Common myeloid progenitor, CD34-positive (primary cell): ENCODE measurements at regions not wholly inside any gene's neighbourhood (a gene's known extent, or its start where the extent isn't known, plus 50 kb on each side); places are given as distances from the start of the nearest gene placed in this dataset.
"Not testable (repeated sequence)": the region's sequence is repeated elsewhere in the genome, so short reads cannot be mapped to it uniquely, and the experiment has no call there.

Experiments
- CTCF ChIA-PET: fragments of 350-600 bp; sonication (Branson Sonifier 250); formaldehyde crosslinking; loops from one replicate; lab custom pipeline; 2021; ENCODE audit warnings: antibody characterized with exemption; lab: Charles Lee
- POLR2A ChIA-PET: fragments of 350-600 bp; sonication (Branson Sonifier 250); formaldehyde crosslinking; loops from one replicate; lab custom pipeline; 2021; ENCODE audit warnings: antibody characterized with exemption; lab: Charles Lee
- DNase-seq, 3 donors: peaks; one replicate each; pipeline versions ENCODE4 v3.0.0 to v3.0.0-alpha.2; 2013
- H3K27ac ChIP-seq, 2 experiments: 1 replicate in 1 of 2; 2 replicates in 1 of 2; pipeline ENCODE4 v1.7.0; 2013; ENCODE audit warnings: inconsistent platforms in 2 of 2, low read length in 2 of 2, mild to moderate bottlenecking in 2 of 2, low read depth in 1 of 2, moderate library complexity in 1 of 2; ENCODE audit not compliant: severe bottlenecking in 2 of 2, insufficient read depth in 1 of 2, poor library complexity in 1 of 2
- H3K27me3 ChIP-seq, 5 experiments: replicated peaks in 2 of 5; 1 replicate in 3 of 5; 2 replicates in 2 of 5; pipeline versions ENCODE4 v1.6.1 to v1.7.0; 2013; ENCODE audit warnings: low read length in 4 of 5, mild to moderate bottlenecking in 2 of 5, moderate library complexity in 2 of 5, inconsistent platforms in 1 of 5; ENCODE audit not compliant: insufficient read depth in 5 of 5, control insufficient read depth in 4 of 5
- H3K36me3 ChIP-seq, 4 experiments: 1 replicate in 2 of 4; 2 replicates in 2 of 4; pipeline versions ENCODE4 v1.6.1 to v1.7.0; 2013; ENCODE audit warnings: low read length in 3 of 4, control low read depth in 1 of 4, mild to moderate bottlenecking in 1 of 4; ENCODE audit not compliant: control insufficient read depth in 4 of 4, insufficient read depth in 4 of 4
- H3K4me1 ChIP-seq, 4 experiments: 1 replicate in 3 of 4; 2 replicates in 1 of 4; pipeline versions ENCODE4 v1.6.1 to v1.7.1; 2013; ENCODE audit warnings: low read length in 3 of 4, mild to moderate bottlenecking in 3 of 4, control low read depth in 1 of 4, inconsistent platforms in 1 of 4, moderate library complexity in 1 of 4; ENCODE audit not compliant: control insufficient read depth in 4 of 4, insufficient read depth in 4 of 4; ENCODE audit errors: control extremely low read depth in 1 of 4
- H3K4me3 ChIP-seq, 7 experiments: 1 replicate in 4 of 7; 2 replicates in 3 of 7; pipeline versions ENCODE4 v1.5.1 to v1.7.0; 2013; ENCODE audit warnings: mild to moderate bottlenecking in 7 of 7, low read length in 6 of 7, moderate library complexity in 6 of 7, inconsistent platforms in 2 of 7, low read depth in 2 of 7, control low read depth in 1 of 7; ENCODE audit not compliant: insufficient read depth in 4 of 7, control insufficient read depth in 1 of 7; ENCODE audit errors: extremely low read depth in 1 of 7
- H3K9me3 ChIP-seq, 5 experiments: 1 replicate in 4 of 5; 2 replicates in 1 of 5; pipeline versions ENCODE4 v1.6.1 to v1.7.1; 2013; ENCODE audit warnings: low read length in 4 of 5, mild to moderate bottlenecking in 2 of 5, inconsistent platforms in 1 of 5, low read depth in 1 of 5, moderate library complexity in 1 of 5; ENCODE audit not compliant: control insufficient read depth in 4 of 5, insufficient read depth in 2 of 5; ENCODE audit errors: control extremely low read depth in 1 of 5
- WGBS: methylation state at CpG from one replicate; pipeline ENCODE4 v1.1.5; 2013; ENCODE audit not compliant: insufficient coverage; 5-methylcytosine and 5-hydroxymethylcytosine counted together

DNA sequence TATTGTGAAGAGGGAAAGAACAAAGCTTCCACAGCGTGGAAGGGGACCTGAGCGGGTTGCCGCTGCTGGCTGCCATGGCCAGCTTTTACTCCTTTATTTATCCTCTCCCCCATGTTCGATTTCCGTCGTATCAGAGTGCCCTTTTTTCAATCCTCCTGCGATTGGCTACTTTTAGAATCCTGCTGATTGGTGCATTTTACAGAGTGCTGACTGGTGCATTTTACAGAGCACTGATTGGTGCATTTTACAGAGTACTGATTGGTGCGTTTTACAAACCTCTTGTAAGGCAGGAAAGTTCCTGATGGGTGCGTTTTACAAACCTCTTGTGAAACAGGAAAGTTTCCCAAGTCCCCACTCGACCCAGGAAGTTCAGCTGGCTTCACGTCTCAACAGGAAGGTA is 381.7 kb upstream of the ATP10A start:
- DNase-seq, H3K27me3 ChIP-seq, POLR2A ChIA-PET, H3K27ac ChIP-seq, H3K4me1 ChIP-seq, H3K4me3 ChIP-seq, H3K9me3 ChIP-seq, H3K36me3 ChIP-seq: not testable (repeated sequence)
- WGBS = 88% methylated on average over 10 of the region's 11 CpGs
- CTCF ChIA-PET = interaction anchor here (0.9 kb wide), 1 partner anchor 37 kb away, joined by 3 read pairs; no protein-coding TSS in a partner anchor

DNA sequence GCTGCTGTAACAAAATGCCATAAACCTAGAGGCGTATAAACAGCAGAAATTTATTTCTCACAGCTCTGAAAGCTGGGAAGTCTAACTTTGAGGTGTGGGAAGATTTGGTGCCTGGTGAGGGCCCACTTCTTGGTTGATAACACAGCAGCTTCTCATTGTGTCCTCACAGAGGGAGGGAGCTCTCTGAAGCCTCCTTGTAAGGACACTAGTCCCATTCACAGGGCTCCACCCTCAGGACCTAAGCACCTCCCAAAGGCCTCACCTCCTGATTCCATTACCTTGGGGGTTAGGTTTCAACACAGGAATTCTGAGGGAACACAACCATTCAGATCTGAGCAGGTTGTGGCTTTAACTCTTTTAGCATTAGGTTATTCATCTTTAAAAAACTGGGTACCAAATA is 380.3 kb upstream of the ATP10A start:
- Histone ChIP-seq H3K9me3 (no peaks in the 10 kb centered on the region), H3K27ac (no peak overlapping the region), H3K4me3 (no peak overlapping the region), H3K27me3 (no peaks in the 10 kb centered on the region), H3K4me1 (no peaks in the 10 kb centered on the region), H3K36me3 (no peaks in the 10 kb centered on the region)
- CTCF ChIA-PET = no interaction called here
- 100% methylated on average over 1 of the region's 1 CpG for WGBS
- POLR2A ChIA-PET = no interaction called here
- no peak for DNase-seq

DNA sequence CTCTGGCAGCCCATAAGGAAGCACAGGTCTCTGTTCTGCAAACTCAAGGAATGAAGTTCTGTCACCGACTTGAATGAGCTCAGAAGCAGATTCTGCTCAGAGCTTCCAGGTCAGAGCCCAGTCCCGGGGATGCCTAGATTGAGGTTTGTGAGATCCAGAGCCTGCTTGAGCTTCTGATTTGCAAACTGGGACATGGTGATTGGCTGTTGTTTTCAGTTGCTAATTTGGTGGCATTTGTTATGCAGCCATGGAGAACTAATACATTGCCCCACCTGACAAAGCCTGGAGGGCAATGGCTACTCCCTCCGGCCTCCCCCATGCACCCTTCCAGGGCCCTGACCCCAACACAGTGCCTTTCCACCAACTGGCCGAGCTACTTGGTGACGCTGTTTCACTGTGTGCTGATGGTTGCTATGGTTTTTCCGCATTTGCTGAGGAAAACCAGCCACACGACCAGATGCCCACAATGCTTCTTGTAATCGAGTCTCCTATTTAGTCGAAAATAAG is 379.5 kb upstream of the ATP10A start:
- H3K4me1 ChIP-seq = no peaks in the 10 kb centered on the region
- H3K9me3 ChIP-seq = no peaks in the 10 kb centered on the region
- POLR2A ChIA-PET = no interaction called here
- DNase-seq = no peak
- H3K27me3 ChIP-seq = no peaks in the 10 kb centered on the region
- no peaks in the 10 kb centered on the region for H3K36me3 ChIP-seq
- H3K4me3 ChIP-seq = no peak overlapping the region
- CTCF ChIA-PET = no interaction called here
- 87% methylated on average over 6 of the region's 9 CpGs for WGBS
- H3K27ac ChIP-seq = no peak overlapping the region

DNA sequence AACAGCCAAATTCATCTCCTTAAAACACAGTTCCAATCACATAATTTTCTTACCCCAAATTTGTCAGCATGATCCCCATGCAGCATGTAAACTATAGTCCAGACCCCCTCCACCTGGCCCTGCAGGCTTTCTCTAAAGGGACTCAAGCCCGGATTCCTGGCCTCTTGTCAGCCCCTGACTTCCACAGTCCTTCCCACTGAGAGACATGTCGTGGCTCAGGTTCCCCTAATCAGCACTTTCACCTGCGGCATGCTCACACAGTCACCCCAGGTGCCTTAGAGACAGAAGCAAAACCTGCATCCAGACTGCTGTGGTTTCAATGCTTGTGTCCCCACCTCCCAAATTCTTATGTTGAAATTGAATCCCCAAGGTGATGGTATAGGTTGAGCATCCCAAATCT is 372.7 kb upstream of the ATP10A start:
- 15% methylated on average over 2 of the region's 3 CpGs for WGBS
- no peak overlapping the region for H3K27ac ChIP-seq
- CTCF ChIA-PET = no interaction called here
- POLR2A ChIA-PET = no interaction called here
- no peaks in the 10 kb centered on the region for H3K27me3 ChIP-seq
- H3K36me3 ChIP-seq = no peaks in the 10 kb centered on the region
- no peak for DNase-seq
- no peaks in the 10 kb centered on the region for H3K9me3 ChIP-seq
- no peak overlapping the region for H3K4me3 ChIP-seq
- no peaks in the 10 kb centered on the region for H3K4me1 ChIP-seq

DNA sequence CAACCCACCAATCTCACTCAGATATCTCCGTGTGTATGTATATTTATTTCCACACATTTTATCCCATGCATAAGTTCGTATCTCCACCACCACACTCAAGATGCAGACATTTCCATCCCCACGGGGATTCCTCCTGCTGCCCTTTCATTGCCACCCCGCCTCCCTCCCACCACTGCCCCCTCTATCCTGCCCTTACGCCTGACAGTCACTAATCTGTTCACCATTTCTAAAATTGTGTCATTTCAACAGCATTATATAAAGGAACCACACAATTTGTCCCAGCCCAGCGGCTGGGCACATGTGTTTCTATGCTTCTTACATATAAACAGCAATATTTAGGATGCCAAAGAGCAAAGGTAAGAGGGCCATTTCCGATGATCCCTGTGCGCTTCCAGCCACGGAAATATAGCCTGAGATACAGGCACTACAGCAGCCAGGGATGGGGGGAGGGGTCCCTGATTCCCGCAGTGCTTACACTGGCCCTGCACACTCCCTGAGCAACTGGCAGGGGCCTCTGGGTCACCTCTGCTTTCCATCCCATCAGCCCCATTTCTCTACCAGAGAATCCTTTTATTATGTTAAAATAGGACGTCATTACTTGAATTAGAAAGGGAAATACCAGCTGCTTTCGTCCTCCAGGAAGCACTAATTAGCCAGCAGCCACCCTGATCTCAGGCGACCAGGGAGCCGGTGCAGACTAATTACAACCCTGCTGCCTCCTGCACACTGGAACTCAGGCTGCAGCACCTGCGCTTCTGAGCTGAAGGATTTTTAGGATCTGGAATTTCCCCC is 372.0 kb upstream of the ATP10A start:
- WGBS = 33% methylated on average over 12 of the region's 15 CpGs
- Histone ChIP-seq H3K36me3 (no peaks in the 10 kb centered on the region), H3K9me3 (no peaks in the 10 kb centered on the region), H3K27me3 (no peaks in the 10 kb centered on the region), H3K4me3 (no peak overlapping the region), H3K27ac (no peak overlapping the region), H3K4me1 (no peaks in the 10 kb centered on the region)
- POLR2A ChIA-PET = no interaction called here
- CTCF ChIA-PET = no interaction called here
- DNase-seq = no peak

DNA sequence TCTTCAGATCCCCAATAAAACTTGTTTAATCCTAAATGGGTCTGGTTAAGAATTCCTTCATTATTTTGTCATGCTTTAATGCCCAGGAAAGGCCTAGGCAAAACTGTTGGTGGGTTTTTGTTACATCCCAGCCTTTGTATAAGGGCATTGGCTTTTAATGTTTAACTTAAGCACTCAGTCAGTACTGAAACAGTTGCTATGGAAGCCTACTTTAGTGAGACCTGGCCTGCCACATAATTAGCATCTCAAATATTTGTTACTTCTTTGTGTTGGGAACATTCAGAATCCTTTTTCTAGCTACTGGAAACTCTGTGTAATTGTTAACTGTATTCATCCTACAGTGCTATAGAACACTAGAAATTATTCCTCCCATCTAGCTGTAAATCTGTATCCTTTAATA is 369.6 kb upstream of the ATP10A start:
- no peaks in the 10 kb centered on the region for H3K27me3 ChIP-seq
- no peak overlapping the region for H3K27ac ChIP-seq
- POLR2A ChIA-PET = no interaction called here
- H3K9me3 ChIP-seq = peaks cover 0 to 5% (median 3%) of the 10 kb centered on the region in 5 experiments
- H3K4me3 ChIP-seq = no peak overlapping the region
- no peaks in the 10 kb centered on the region for H3K36me3 ChIP-seq
- DNase-seq = no peak
- no peaks in the 10 kb centered on the region for H3K4me1 ChIP-seq
- CTCF ChIA-PET = no interaction called here

DNA sequence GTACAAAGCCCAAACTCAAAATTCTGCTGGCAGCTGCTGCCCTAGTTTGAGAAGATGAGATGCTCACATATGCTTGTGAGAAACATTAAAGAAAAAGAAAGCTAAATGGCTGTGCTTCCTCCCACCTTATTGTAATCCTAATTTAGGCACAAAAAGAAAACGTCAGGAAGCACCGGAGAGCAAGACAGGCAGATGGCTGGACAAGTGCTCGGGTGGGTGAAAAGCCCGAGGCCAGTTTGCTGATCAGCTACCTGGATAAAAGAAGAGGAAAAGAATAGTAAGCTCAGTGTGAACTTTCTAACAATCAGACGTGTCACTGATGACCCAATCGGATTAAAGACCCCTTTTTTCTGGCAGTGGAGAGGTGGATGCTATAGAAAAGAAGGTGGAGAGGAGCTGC is 368.0 kb upstream of the ATP10A start:
- ChIA-PET POLR2A (no interaction called here), CTCF (no interaction called here)
- WGBS = 91% methylated on average over 6 of the region's 6 CpGs
- DNase-seq = no peak
- Histone ChIP-seq H3K4me3 (no peak overlapping the region), H3K36me3 (no peaks in the 10 kb centered on the region), H3K9me3 (peaks cover 0 to 9% (median 3%) of the 10 kb centered on the region in 5 experiments), H3K27me3 (no peaks in the 10 kb centered on the region), H3K27ac (no peak overlapping the region), H3K4me1 (no peaks in the 10 kb centered on the region)
